ENCODE measurements at regions not wholly inside any gene's neighbourhood (a gene's known extent, or its start where the extent isn't known, plus 50 kb on each side); places are given as distances from the start of the nearest gene placed in this dataset.

DNA sequence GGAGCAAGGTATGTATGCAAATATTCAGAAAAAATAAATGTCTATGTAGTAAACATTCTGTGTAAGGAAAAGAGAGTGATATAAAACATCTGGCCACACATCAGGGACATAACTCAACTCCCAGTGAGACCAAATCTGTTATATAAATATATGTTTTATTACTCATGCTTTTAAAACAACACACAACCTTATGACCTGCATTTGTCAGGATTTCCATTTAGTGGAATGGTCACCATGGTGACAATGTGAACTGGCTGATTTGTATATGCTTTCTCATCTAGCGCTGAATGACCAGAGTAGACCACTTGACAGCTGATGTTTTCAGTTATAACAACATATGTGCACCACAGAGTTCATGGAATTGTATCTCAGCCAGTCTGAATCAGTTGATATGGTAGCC, 551.7 kb downstream of the HTR7 start:
- TF ChIP-seq EZH2 (IDR thresholded peaks at IDR 0.05; ENCODE audit: insufficient read depth, low read length) = no peak
- TF ChIP-seq, protein P1, sequence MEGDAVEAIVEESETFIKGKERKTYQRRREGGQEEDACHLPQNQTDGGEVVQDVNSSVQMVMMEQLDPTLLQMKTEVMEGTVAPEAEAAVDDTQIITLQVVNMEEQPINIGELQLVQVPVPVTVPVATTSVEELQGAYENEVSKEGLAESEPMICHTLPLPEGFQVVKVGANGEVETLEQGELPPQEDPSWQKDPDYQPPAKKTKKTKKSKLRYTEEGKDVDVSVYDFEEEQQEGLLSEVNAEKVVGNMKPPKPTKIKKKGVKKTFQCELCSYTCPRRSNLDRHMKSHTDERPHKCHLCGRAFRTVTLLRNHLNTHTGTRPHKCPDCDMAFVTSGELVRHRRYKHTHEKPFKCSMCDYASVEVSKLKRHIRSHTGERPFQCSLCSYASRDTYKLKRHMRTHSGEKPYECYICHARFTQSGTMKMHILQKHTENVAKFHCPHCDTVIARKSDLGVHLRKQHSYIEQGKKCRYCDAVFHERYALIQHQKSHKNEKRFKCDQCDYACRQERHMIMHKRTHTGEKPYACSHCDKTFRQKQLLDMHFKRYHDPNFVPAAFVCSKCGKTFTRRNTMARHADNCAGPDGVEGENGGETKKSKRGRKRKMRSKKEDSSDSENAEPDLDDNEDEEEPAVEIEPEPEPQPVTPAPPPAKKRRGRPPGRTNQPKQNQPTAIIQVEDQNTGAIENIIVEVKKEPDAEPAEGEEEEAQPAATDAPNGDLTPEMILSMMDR (IDR thresholded peaks at IDR 0.05; ENCODE audit: insufficient read depth, low read depth, low read length) = no peak
